ENCODE measurements at regions not wholly inside any gene's neighbourhood (a gene's known extent, or its start where the extent isn't known, plus 50 kb on each side); places are given as distances from the start of the nearest gene placed in this dataset.
"Not testable (repeated sequence)": the region's sequence is repeated elsewhere in the genome, so short reads cannot be mapped to it uniquely, and the experiment has no call there.

GRCh38 chr9:78898234-78898633 is 601.3 kb downstream of the PSAT1 start:
- DNase-seq: no peak
- in situ Hi-C loops (cut with HindIII; ENCODE audit: low pct_ligation_motif_present, low pct_unique_long_range_greater_than_20kb, low sequenced_read_pairs): no loop called here

DNA sequence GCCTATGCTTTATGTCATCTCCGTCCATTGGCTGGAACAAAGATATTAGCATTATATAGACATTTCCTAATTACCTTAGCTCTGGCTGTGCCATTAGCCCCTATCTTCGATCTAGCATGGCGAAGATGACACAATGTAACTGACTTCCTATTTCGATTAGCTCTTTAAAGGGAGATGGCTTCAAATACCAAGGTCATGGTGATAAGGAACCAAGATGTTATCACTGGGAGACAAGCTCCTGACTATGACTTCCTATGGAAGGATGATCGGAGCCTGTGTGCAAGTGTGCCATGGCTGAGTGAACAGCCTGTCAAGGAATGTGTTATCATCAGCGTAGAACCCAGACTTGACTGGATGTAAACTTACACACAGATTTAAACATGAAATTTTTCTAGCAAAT is 602.1 kb downstream of the PSAT1 start:
- no peak for DNase-seq
- in situ Hi-C loops (cut with HindIII; ENCODE audit: low pct_ligation_motif_present, low pct_unique_long_range_greater_than_20kb, low sequenced_read_pairs): no loop called here

DNA sequence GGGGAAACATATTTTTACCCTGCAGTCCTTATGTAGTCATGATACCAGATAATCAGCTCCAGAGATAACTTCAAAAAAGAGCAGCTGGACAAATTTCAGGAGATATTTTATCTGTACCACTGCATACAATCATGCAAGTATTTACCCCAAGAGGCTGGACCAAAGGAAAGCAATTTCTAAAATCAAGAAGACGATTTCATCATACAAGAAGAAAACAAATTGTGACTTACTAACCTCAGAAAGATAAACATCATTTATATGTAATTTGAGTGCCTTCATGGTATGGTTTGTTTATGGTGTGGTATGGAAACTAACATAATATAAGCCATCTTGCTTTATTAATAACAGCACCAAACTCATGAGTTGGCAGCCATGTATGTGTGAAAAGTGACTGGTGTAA is 603.6 kb downstream of the PSAT1 start:
- in situ Hi-C loops (cut with HindIII; ENCODE audit: low pct_ligation_motif_present, low pct_unique_long_range_greater_than_20kb, low sequenced_read_pairs): no loop called here
- no peak for DNase-seq

DNA sequence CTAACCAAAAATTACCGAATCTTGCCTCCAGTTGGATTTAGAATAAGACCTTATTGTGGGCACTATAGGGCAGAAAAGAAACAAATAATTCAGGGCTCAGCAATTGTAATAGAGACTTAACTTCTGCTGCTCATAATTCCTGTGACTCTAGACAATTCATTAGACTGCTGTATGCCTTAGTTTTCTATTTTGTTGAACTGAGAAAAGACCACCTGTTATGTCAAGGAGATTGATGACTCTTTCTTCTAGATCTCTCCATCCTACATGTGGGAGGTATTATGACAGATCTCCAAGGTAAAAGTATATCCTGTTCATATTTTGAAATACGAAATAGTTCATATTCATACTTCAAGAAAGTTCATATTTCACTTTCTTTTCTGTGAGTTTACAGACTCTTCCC is 605.1 kb downstream of the PSAT1 start:
- in situ Hi-C loops (cut with HindIII; ENCODE audit: low pct_ligation_motif_present, low pct_unique_long_range_greater_than_20kb, low sequenced_read_pairs): no loop called here
- DNase-seq: no peak

DNA sequence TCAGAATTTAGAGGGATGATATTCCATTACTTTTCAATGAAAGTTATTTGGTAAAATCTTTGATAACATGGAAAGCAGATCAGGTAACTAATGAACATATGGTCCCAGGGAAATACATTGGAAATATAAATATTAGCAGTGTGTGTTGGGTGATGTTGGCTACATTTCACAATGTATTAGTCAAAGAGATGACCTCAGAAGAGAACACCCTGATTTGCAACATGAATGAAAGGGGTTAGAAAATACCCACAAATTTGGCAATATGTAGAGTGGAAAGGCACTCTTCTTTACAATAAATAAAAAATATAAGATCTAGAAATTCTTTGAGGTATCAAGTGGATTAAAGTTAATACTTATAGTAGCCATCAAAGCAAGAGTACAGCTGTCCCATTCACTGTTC is 606.7 kb downstream of the PSAT1 start:
- in situ Hi-C loops (cut with HindIII; ENCODE audit: low pct_ligation_motif_present, low pct_unique_long_range_greater_than_20kb, low sequenced_read_pairs): no loop called here
- no peak for DNase-seq

DNA sequence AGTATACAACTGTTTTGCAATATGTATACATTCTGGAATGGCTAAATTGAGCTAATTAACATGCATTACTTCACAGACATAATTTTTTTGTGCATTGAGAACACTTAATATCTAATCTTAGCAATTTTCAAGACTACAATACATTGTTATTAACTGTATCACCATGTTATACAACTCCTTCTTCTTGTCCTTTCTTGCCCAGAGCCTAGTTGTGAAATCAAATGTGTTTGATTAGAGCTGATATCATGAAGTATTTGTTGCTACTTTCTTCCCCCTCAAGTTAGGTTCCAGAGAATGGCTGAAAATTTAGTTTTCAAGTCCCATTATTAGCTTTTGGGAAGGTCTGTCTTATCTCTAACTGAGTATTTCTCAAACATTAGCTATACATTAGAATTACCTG is 607.8 kb downstream of the PSAT1 start:
- DNase-seq: no peak
- in situ Hi-C loops (cut with HindIII; ENCODE audit: low pct_ligation_motif_present, low pct_unique_long_range_greater_than_20kb, low sequenced_read_pairs): no loop called here

- in situ Hi-C loops (cut with HindIII; ENCODE audit: low pct_ligation_motif_present, low pct_unique_long_range_greater_than_20kb, low sequenced_read_pairs): no loop called here
- DNase-seq: no peak
Measured at GRCh38 chr9:78905387-78905786, 608.5 kb downstream of the PSAT1 start.

GRCh38 chr9:78905986-78906755 is 609.2 kb downstream of the PSAT1 start:
- DNase-seq: no peak
- in situ Hi-C loops (cut with HindIII; ENCODE audit: low pct_ligation_motif_present, low pct_unique_long_range_greater_than_20kb, low sequenced_read_pairs): no loop called here

GRCh38 chr9:78909566-78909965 is 612.6 kb downstream of the PSAT1 start:
- no peak for DNase-seq

DNA sequence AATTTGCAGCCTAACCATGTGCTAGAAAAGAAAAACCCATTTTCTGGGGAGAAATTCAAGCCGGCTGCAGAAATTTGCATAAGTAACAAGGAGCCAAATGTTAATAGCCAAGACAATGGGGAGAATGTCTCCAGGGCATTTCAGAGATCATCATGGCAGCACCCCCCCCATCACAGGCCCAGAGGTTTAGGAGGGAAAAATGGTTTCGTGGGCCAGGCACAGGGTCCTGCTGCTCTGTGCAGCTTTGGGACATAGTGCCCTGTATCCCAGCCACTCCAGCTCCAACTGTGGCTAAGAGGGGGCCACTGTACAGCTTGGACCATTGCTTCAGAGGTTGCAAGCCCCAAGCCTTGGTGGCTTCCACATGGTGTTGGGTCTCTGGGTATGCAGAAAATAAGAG is 620.0 kb downstream of the PSAT1 start:
- in situ Hi-C loops (cut with HindIII; ENCODE audit: low pct_ligation_motif_present, low pct_unique_long_range_greater_than_20kb, low sequenced_read_pairs): not testable (repeated sequence)

More at GRCh38 chr9:78909566-78909965, 612.6 kb downstream of the PSAT1 start:
- in situ Hi-C loops (cut with HindIII; ENCODE audit: low pct_ligation_motif_present, low pct_unique_long_range_greater_than_20kb, low sequenced_read_pairs): no loop called here

DNA sequence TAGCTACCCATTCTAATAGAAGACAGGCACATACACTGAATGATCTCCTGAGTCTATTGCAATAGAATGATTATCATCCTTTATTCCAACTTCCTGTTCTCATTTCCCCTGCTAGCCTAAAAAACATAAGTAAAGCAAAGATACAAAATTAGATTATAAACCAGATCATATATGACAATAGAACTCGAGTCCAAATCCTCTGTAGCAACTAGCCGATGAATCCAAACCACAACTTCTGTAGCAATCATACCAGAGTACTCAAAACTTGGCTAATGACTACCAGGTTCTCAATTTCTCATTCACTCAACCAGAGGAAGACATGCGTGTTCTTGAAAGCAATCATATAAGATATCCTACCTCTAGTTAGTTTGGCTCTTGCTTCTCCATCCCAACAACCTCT is 622.1 kb downstream of the PSAT1 start:
- in situ Hi-C loops (cut with HindIII; ENCODE audit: low pct_ligation_motif_present, low pct_unique_long_range_greater_than_20kb, low sequenced_read_pairs): no loop called here
- no peak for DNase-seq

More for the DNA sequence above, 620.0 kb downstream of the PSAT1 start:
- DNase-seq: not testable (repeated sequence)

- no peak for DNase-seq
- in situ Hi-C loops (cut with HindIII; ENCODE audit: low pct_ligation_motif_present, low pct_unique_long_range_greater_than_20kb, low sequenced_read_pairs): no loop called here
Measured at GRCh38 chr9:78919701-78920100, 622.8 kb downstream of the PSAT1 start.

- DNase-seq: no peak
- in situ Hi-C loops (cut with HindIII; ENCODE audit: low pct_ligation_motif_present, low pct_unique_long_range_greater_than_20kb, low sequenced_read_pairs): no loop called here
Measured at GRCh38 chr9:78921341-78921740, 624.4 kb downstream of the PSAT1 start.

DNA sequence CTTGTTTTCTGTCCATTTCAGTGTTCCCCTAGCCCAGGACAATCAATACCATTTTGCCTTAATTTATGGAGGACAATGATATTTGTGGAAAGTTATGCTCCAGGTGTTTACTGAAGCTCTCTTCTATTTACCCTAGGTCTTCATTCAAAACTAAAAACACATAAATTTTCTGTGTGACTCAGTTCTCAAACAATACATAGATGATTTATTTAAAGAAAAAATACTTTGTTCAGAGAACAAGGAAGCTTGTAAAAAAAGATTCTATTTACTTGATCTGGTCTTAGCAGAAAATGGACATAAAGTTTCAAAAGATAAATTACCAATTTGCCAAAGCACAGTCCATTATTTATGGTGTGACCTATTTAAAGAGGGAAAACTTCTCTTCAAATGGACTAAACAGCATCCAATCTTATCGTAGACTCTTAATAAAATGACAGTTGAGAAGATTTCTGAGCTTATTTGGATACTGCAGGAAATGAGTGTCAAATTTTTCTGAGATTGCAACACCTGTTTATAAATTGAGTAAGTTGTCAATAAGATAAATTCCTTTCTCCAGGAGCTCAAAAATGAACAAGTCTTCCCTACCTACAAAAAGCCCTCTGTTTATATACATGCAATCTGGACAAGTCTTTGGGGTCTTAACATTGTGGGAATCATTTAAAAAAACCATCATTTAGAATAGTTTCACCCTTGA is 627.2 kb downstream of the PSAT1 start:
- no peak for DNase-seq

DNA sequence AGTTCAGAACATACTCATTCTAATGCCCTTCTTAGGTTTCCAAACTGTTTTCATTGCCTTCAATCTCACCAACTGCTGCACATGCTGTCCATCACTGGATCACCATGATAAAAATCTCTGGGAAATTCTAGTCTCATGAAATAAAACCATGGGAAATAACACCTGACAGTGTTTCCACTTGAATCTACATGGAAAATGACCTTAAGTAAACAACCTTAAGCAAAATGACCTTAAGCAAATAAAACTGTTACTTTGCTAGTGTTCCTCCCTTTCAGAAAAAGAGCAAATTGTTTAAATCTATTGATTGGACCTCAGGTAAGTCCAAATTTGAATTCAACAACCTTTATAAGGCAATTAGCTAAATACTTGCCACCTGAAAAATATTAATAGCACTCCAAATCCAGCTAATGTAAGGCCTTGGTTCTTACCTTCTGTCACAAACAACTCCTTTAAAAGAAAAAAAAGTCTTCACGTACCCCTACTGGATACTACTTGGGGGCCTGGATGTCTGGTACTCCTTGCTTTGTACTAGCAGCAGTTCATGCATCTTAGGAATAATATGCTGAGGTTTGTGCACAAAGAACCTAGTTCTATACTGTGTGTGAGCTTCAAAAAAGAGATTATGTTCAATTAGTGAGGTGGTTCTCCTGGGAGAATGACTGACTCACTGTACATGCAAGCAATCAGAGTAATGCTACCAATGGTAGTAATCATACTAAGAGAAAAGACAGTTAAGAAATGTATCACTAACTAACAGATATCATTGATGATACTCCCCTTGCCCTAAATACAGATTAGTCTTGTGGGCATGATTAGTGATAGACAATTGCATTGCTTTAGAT is 630.4 kb downstream of the PSAT1 start:
- no peak for DNase-seq
- in situ Hi-C loops (cut with HindIII; ENCODE audit: low pct_ligation_motif_present, low pct_unique_long_range_greater_than_20kb, low sequenced_read_pairs): no loop called here

More for the DNA sequence above, 627.2 kb downstream of the PSAT1 start:
- in situ Hi-C loops (cut with HindIII; ENCODE audit: low pct_ligation_motif_present, low pct_unique_long_range_greater_than_20kb, low sequenced_read_pairs): no loop called here

- no peak for DNase-seq
- in situ Hi-C loops (cut with HindIII; ENCODE audit: low pct_ligation_motif_present, low pct_unique_long_range_greater_than_20kb, low sequenced_read_pairs): no loop called here
Measured at GRCh38 chr9:78928625-78929405, 631.9 kb downstream of the PSAT1 start.

DNA sequence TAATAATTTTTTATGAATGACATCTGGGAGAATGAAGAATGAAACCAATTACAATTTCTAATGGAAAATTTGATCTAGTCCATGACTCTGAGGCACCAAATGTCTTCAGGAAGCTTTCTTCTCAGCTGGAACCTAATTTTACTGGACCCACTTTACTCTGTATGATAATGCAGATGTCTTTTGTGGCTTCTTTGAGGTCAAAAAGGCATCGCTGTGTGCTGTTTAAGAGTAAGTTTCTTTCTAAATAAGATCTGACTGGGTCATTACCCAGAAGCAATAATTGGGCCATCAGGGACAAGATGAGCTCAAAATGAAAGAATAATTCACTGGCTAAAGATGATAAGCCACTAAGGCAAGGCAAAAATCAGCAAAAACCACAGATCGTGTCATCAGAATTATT is 633.4 kb downstream of the PSAT1 start:
- in situ Hi-C loops (cut with HindIII; ENCODE audit: low pct_ligation_motif_present, low pct_unique_long_range_greater_than_20kb, low sequenced_read_pairs): no loop called here

DNA sequence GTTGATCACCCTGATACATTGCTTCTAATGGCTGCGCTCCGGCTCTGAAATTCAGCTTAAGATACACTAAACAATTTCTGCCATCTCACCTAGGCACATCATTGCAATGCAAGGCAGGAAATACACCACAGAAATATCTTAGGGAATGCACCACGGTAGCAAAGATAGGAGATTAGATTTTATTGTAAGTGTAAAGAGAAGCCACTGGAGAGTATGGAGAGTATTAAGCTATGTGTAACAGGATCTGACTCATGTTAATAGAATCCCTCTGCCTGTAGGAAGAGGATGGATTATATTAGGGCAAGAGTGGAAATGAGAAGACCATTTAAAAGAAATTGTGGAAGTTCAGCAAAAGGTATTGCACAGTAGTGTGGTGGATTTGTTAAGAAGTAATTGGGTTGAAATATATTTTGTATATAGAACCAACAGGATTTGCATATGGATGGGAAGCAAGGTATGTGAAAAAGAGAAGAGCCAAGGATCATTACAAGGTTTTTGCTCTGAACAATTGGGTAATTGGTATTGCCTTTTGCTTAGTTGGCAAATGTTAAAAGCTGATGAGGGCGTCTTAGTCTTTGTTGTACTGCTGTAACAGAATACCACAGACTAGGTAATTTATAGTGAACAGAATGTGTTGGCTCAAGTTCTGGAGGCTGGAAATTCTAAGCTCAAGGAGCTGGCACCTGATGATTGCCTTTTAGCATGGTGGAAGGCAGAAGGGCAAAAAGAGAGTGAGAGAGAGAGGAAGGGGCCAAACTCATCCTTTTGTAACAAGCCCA is 636.1 kb downstream of the PSAT1 start:
- peak; percentile 29 for DNase-seq

More for the DNA sequence above, 633.4 kb downstream of the PSAT1 start:
- DNase-seq: no peak

More for the DNA sequence above, 636.1 kb downstream of the PSAT1 start:
- in situ Hi-C loops (cut with HindIII; ENCODE audit: low pct_ligation_motif_present, low pct_unique_long_range_greater_than_20kb, low sequenced_read_pairs): no loop called here
